ENCODE measurements at regions not wholly inside any gene's neighbourhood (a gene's known extent, or its start where the extent isn't known, plus 50 kb on each side); places are given as distances from the start of the nearest gene placed in this dataset.

DNA sequence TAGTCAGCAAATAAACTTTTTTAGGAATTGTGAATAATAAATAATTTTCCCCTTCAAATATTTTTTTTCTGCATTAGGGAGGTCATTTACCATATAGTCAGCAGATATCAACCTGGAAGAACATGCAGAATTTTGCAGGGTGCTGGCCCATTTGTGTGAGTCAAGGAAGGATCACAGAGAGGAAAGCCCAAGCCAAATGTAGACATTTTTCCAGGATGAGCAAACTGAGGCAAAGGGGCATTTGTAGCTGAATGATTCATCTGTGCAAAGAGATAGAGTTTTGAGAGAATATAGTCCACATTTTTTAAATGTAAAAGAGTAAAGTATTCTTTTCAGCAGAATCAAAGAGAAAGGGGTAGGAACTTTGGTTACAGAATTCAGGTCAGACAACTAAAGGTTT, 555.5 kb upstream of the MARCKS start:
- TF ChIP-seq CTCF (IDR thresholded peaks at IDR 0.05; ENCODE audit: low read depth, low read length) (no peak), POLR2A (IDR thresholded peaks at IDR 0.05; ENCODE audit: extremely low read depth, insufficient read length) (no peak)
- TF ChIP-seq, protein P1, sequence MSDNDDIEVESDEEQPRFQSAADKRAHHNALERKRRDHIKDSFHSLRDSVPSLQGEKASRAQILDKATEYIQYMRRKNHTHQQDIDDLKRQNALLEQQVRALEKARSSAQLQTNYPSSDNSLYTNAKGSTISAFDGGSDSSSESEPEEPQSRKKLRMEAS (IDR thresholded peaks at IDR 0.05; ENCODE audit: low read depth, low read length), result no peak

All from NB4 (cell line).